ENCODE measurements at regions not wholly inside any gene's neighbourhood (a gene's known extent, or its start where the extent isn't known, plus 50 kb on each side); places are given as distances from the start of the nearest gene placed in this dataset.
"Not testable (repeated sequence)": the region's sequence is repeated elsewhere in the genome, so short reads cannot be mapped to it uniquely, and the experiment has no call there.

GRCh38 chr11:3429191-3429590 lies 50.2 kb upstream of the ZNF195 start:
- not testable (repeated sequence) for TF ChIP-seq CTCF (conservative IDR thresholded peaks at IDR 0.05); EZH2 (IDR thresholded peaks at IDR 0.05; ENCODE audit: low read depth)

All from PC-9 (cell line).